KMS-11 (cell line): ENCODE measurements at regions not wholly inside any gene's neighbourhood (a gene's known extent, or its start where the extent isn't known, plus 50 kb on each side); places are given as distances from the start of the nearest gene placed in this dataset.

Source experiments
- H2AFZ ChIP-seq: fragments of 200-600 bp; sonication (generic); 2 replicates; pipeline ENCODE4 v1.6.1; 2016; ENCODE audit warnings: antibody characterized with exemption, mixed run types, low read depth
- H3K27ac ChIP-seq: fragments of 200-600 bp; sonication (generic); 2 replicates; pipeline ENCODE4 v1.6.1; 2016; ENCODE audit warnings: mild to moderate bottlenecking, mixed run types
- H3K27me3 ChIP-seq: fragments of 200-600 bp; sonication (generic); 2 replicates; pipeline ENCODE4 v1.6.1; 2017; ENCODE audit warnings: mild to moderate bottlenecking, low read depth, mixed run types, moderate library complexity; ENCODE audit not compliant: insufficient read depth
- H3K36me3 ChIP-seq: fragments of 200-600 bp; sonication (generic); 2 replicates; pipeline ENCODE4 v1.6.1; 2017; ENCODE audit warnings: mild to moderate bottlenecking, mixed run types; ENCODE audit not compliant: insufficient read depth
- H3K4me1 ChIP-seq: fragments of 200-600 bp; sonication (generic); 2 replicates; pipeline ENCODE4 v1.6.1; 2016; ENCODE audit warnings: mild to moderate bottlenecking, low read depth, mixed run types; ENCODE audit not compliant: poor library complexity, severe bottlenecking
- H3K4me2 ChIP-seq: fragments of 200-600 bp; sonication (generic); 2 replicates; pipeline ENCODE4 v1.7.0; 2016; ENCODE audit warnings: mild to moderate bottlenecking, mixed run types
- H3K4me3 ChIP-seq: fragments of 200-600 bp; sonication (generic); IDR thresholded peaks from 2 replicates; pipeline ENCODE4 v1.6.1; 2017; ENCODE audit warnings: low read depth, low read length, mixed read lengths; ENCODE audit not compliant: insufficient read depth
- H3K79me2 ChIP-seq: fragments of 200-600 bp; sonication (generic); 2 replicates; pipeline ENCODE4 v1.6.1; 2016; ENCODE audit warnings: low read depth, mixed run types; ENCODE audit not compliant: insufficient read depth
- H3K9ac ChIP-seq: fragments of 200-600 bp; sonication (generic); 2 replicates; pipeline ENCODE4 v1.6.1; 2016; ENCODE audit warnings: mild to moderate bottlenecking, mixed run types
- H4K20me1 ChIP-seq: fragments of 200-600 bp; sonication (generic); 2 replicates; pipeline ENCODE4 v1.6.1; 2016; ENCODE audit warnings: mild to moderate bottlenecking, mixed run types; ENCODE audit not compliant: insufficient read depth
- TF ChIP-seq, protein P1 (sequence below): fragments of 200-600 bp; sonication (generic); conservative IDR thresholded peaks from 2 replicates; pipeline ENCODE4 v1.6.1; 2017; ENCODE audit warnings: low read depth, mild to moderate bottlenecking, antibody characterized with exemption, low read length, moderate library complexity, mixed read lengths

DNA sequence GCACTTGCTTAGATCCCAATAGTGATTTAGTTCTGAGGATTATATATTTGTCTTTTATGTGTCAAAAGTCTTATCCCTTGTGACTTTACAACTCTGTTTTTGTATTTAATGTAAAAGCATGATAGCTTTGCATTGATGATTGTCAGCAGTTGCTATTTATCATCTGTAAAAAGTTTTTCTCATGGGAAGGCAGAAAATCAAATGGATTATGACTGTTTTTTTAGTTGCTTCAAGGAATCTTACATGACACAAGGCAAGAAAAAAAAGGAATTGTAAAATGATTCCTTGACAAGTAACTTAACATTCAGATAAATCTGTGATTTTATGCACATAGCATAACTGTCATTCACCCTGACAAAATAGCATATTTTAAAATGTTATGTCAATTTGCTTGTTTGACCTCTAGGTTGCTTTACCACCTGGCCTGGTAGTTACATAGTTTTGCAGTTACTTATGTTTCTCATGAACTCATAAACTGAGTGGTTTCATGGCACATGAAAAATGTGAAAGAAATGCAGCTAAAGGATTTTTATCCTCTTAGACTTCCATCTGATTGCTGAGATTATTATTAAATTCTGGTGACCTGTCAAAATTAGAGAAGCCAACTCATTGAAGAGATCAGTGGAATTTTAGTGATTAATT, 622.6 kb downstream of the ADGRL2 start:
- Histone ChIP-seq H3K4me2 (no peak overlapping the region), H3K36me3 (no peaks in the 10 kb centered on the region), H4K20me1 (no peaks in the 10 kb centered on the region), H3K27me3 (no peaks in the 10 kb centered on the region), H3K27ac (no peak overlapping the region), H2AFZ (no peak overlapping the region), H3K79me2 (no peaks in the 10 kb centered on the region), H3K4me3 (no peak overlapping the region), H3K9ac (no peak overlapping the region), H3K4me1 (no peaks in the 10 kb centered on the region)
- TF ChIP-seq, protein P1, sequence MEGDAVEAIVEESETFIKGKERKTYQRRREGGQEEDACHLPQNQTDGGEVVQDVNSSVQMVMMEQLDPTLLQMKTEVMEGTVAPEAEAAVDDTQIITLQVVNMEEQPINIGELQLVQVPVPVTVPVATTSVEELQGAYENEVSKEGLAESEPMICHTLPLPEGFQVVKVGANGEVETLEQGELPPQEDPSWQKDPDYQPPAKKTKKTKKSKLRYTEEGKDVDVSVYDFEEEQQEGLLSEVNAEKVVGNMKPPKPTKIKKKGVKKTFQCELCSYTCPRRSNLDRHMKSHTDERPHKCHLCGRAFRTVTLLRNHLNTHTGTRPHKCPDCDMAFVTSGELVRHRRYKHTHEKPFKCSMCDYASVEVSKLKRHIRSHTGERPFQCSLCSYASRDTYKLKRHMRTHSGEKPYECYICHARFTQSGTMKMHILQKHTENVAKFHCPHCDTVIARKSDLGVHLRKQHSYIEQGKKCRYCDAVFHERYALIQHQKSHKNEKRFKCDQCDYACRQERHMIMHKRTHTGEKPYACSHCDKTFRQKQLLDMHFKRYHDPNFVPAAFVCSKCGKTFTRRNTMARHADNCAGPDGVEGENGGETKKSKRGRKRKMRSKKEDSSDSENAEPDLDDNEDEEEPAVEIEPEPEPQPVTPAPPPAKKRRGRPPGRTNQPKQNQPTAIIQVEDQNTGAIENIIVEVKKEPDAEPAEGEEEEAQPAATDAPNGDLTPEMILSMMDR = no peak

DNA sequence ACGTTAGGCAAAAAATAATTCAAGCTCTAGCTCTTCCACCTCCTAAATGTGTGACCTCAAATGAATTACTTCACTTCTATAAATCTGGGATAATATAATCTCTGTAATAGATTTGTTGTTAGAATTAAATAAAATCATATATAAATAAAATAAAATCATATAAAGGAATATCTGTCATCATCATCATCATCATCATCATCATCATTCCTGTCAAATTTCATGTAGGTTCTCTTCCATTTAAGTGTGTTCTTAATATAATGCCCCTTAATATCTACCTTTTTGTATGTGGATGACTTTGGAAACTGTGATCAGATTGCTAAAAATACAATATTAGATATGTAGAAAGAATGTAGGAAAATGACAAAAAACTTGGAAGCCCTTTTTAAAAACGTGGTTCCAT, 621.0 kb downstream of the ADGRL2 start:
- H3K9ac ChIP-seq = no peak overlapping the region
- no peaks in the 10 kb centered on the region for H4K20me1 ChIP-seq
- H3K79me2 ChIP-seq = no peaks in the 10 kb centered on the region
- H3K4me1 ChIP-seq = no peaks in the 10 kb centered on the region
- TF ChIP-seq, protein P1 = no peak
- no peak overlapping the region for H2AFZ ChIP-seq
- H3K4me3 ChIP-seq = no peak overlapping the region
- no peak overlapping the region for H3K4me2 ChIP-seq
- H3K27ac ChIP-seq = no peak overlapping the region
- no peaks in the 10 kb centered on the region for H3K36me3 ChIP-seq
- no peaks in the 10 kb centered on the region for H3K27me3 ChIP-seq

DNA sequence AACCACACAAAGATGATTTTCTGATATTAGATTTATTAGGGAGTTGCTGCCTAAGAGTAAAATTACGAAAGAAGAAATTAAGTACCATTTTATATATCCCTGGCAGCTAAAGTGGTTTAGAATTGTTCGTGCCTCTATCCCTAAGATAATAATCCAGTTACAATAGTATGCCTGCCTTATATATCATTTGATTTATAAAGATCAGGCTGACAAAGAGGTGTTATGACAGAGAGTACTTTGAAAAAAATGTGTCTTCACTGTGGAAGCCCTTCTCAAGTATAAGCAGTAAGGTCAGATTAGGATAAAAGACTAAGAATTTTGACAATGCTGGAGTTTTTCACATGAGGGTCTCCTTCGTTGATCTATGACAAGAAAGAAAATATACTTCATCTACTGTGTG, 619.9 kb downstream of the ADGRL2 start:
- Histone ChIP-seq H3K79me2 (no peaks in the 10 kb centered on the region), H3K4me1 (no peaks in the 10 kb centered on the region), H2AFZ (no peak overlapping the region), H3K36me3 (no peaks in the 10 kb centered on the region), H3K4me2 (no peak overlapping the region), H4K20me1 (no peaks in the 10 kb centered on the region), H3K9ac (no peak overlapping the region), H3K27me3 (no peaks in the 10 kb centered on the region), H3K27ac (no peak overlapping the region), H3K4me3 (no peak overlapping the region)
- TF ChIP-seq, protein P1 = no peak

DNA sequence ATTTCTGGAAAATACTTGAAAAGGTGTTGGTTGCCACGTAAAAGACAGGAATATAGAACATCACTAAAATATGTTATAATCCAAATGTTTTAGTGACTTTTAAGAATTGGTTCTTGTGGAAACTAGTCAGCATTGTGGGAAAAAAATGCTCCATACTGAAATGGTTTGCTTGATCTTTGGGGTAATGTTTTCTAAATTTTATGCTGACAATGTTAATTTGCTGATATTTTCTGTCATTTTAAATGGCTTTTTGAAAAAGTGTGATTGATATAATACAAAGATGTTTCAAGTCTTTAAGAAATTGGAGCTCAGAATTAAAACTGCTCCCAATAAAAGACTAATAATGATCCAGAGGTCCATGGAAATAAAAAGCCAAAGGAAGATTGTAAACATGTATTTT, 610.9 kb downstream of the ADGRL2 start:
- Histone ChIP-seq H3K27ac (no peak overlapping the region), H3K4me1 (no peaks in the 10 kb centered on the region), H2AFZ (no peak overlapping the region), H3K27me3 (no peaks in the 10 kb centered on the region), H3K9ac (no peak overlapping the region), H3K79me2 (no peaks in the 10 kb centered on the region), H3K36me3 (no peaks in the 10 kb centered on the region), H4K20me1 (no peaks in the 10 kb centered on the region), H3K4me3 (no peak overlapping the region), H3K4me2 (no peak overlapping the region)
- TF ChIP-seq, protein P1 = no peak
